GM12878 (cell line): ENCODE measurements at regions not wholly inside any gene's neighbourhood (a gene's known extent, or its start where the extent isn't known, plus 50 kb on each side); places are given as distances from the start of the nearest gene placed in this dataset.

Experiments
- ATAC-seq: fragments of 200-7000 bp; cut with Tn5 transposase; 3 replicates; pipeline ENCODE4 v1.9.1; 2020; ENCODE audit warnings: mild to moderate bottlenecking, moderate library complexity
- BruUV-seq: library from RNA; stranded (reverse); fragments of 400-500 nt; replicated peaks from 2 replicates; lab custom pipeline; 2021; lab: Mats Ljungman, UMichigan
- CTCF ChIA-PET: fragments of 300-600 bp; sonication (Branson Sonifier 250); formaldehyde crosslinking; extraction: SDS; loops from one replicate; lab custom pipeline; 2021; ENCODE audit warnings: inconsistent platforms; lab: Yijun Ruan, JAX
- POLR2A ChIA-PET: fragments of 350-600 bp; formaldehyde crosslinking; extraction: SDS; loops from one replicate; lab custom pipeline; 2021; ENCODE audit warnings: inconsistent platforms; lab: Charles Lee
- RAD21 ChIA-PET: fragments of 300-600 bp; sonication (Branson Sonifier 250); formaldehyde crosslinking; loops from one replicate; lab custom pipeline; 2023; ENCODE audit warnings: antibody characterized with exemption; ENCODE audit not compliant: unreplicated experiment; lab: Charles Lee
- SMC1A ChIA-PET: fragments of 300-600 bp; sonication (Branson Sonifier 250); formaldehyde crosslinking; loops from one replicate; lab custom pipeline; 2023; ENCODE audit not compliant: unreplicated experiment, uncharacterized antibody; lab: Charles Lee
- DNase-seq: peaks from one replicate; pipeline ENCODE4 v3.0.0-alpha.2; 2011; ENCODE audit warnings: low read depth, low spot score
- FAIRE-seq: peaks from 3 replicates; lab custom pipeline; 2011; peaks lifted over from hg19 to GRCh38; lab: Jason Lieb, UNC
- H2AFZ ChIP-seq: 2 replicates; pipeline ENCODE4 v1.6.0; 2011; ENCODE audit warnings: low read depth, low read length, control low read depth; ENCODE audit not compliant: control insufficient read depth
- H3K27ac ChIP-seq: 2 replicates; pipeline ENCODE4 v1.5.1; 2011; ENCODE audit warnings: control low read depth; ENCODE audit not compliant: control insufficient read depth, insufficient read depth
- H3K27me3 ChIP-seq, 2 experiments: replicated peaks in 1 of 2; 2 replicates each; pipeline versions ENCODE4 v1.6.0 to v1.6.1; 2011; ENCODE audit warnings: low read length in 1 of 2; ENCODE audit not compliant: control insufficient read depth in 2 of 2, insufficient read depth in 2 of 2
- H3K36me3 ChIP-seq, 2 experiments: 2 replicates each; pipeline ENCODE4 v1.5.1; 2011; ENCODE audit warnings: low read length in 1 of 2; ENCODE audit not compliant: control insufficient read depth in 2 of 2, insufficient read depth in 2 of 2
- H3K4me1 ChIP-seq: 2 replicates; pipeline ENCODE4 v1.6.1; 2011; ENCODE audit warnings: mild to moderate bottlenecking, low read length, moderate library complexity, mixed read lengths; ENCODE audit not compliant: control insufficient read depth, insufficient read depth
- H3K4me2 ChIP-seq: 2 replicates; pipeline ENCODE4 v1.6.0; 2011; ENCODE audit warnings: control low read depth; ENCODE audit not compliant: control insufficient read depth, insufficient read depth
- H3K4me3 ChIP-seq: fragments of 200-600 bp; sonication (generic); 2 replicates; pipeline ENCODE4 v1.5.1; 2016
- H3K79me2 ChIP-seq: 2 replicates; pipeline ENCODE4 v1.6.0; 2011; ENCODE audit warnings: low read length; ENCODE audit not compliant: control insufficient read depth, insufficient read depth
- H3K9ac ChIP-seq: 2 replicates; pipeline ENCODE4 v1.8.0; 2011; ENCODE audit warnings: low read length, control low read depth, mixed read lengths; ENCODE audit not compliant: control insufficient read depth, insufficient read depth
- H3K9me3 ChIP-seq: replicated peaks from 3 replicates; pipeline ENCODE4 v1.5.1; 2011; ENCODE audit warnings: mild to moderate bottlenecking, low read length; ENCODE audit not compliant: control insufficient read depth, insufficient read depth
- H4K20me1 ChIP-seq: 2 replicates; pipeline ENCODE4 v1.6.0; 2011; ENCODE audit not compliant: control insufficient read depth, insufficient read depth
- ATF7 ChIP-seq: fragments of 450-650 bp; IDR thresholded peaks from 2 replicates; pipeline ENCODE4 v1.6.1; 2016; ENCODE audit warnings: low read depth, mild to moderate bottlenecking
- EZH2 ChIP-seq: IDR thresholded peaks from 2 replicates; pipeline ENCODE4 v1.6.1; 2012; ENCODE audit warnings: low read depth, mild to moderate bottlenecking, control low read depth, inconsistent platforms, low read length, borderline replicate concordance; ENCODE audit not compliant: control insufficient read depth
- HCFC1 ChIP-seq: fragments of 150-350 bp; IDR thresholded peaks from 2 replicates; pipeline ENCODE4 v1.6.1; 2014; ENCODE audit warnings: low read length
- HDAC2 ChIP-seq: fragments of 200-600 bp; sonication (generic); IDR thresholded peaks from 2 replicates; pipeline ENCODE4 v1.6.1; 2017
- KLF5 ChIP-seq: fragments of 450-650 bp; IDR thresholded peaks from 2 replicates; pipeline ENCODE4 v1.6.1; 2014; ENCODE audit warnings: mild to moderate bottlenecking; ENCODE audit not compliant: partially characterized antibody
- MXI1 ChIP-seq: fragments of 150-350 bp; IDR thresholded peaks from 2 replicates; pipeline ENCODE4 v1.6.1; 2011; ENCODE audit warnings: low read depth, mild to moderate bottlenecking, inconsistent platforms, low read length, improper control_type of control experiment
- RAD21 ChIP-seq: IDR thresholded peaks from 2 replicates; pipeline ENCODE4 v1.6.1; 2011; ENCODE audit warnings: mild to moderate bottlenecking, low read depth, low read length, moderate library complexity; ENCODE audit not compliant: insufficient read depth
- RELA ChIP-seq: fragments of 450-650 bp; IDR thresholded peaks from 2 replicates; pipeline ENCODE4 v1.8.0; 2014; ENCODE audit warnings: borderline replicate concordance; ENCODE audit not compliant: partially characterized antibody
- RUNX3 ChIP-seq: IDR thresholded peaks from 2 replicates; pipeline ENCODE4 v1.6.1; 2012; ENCODE audit warnings: low read length, inconsistent platforms
- SIX5 ChIP-seq: IDR thresholded peaks from 2 replicates; pipeline ENCODE4 v1.6.1; 2011; ENCODE audit warnings: mild to moderate bottlenecking, low read depth, low read length, moderate library complexity; ENCODE audit not compliant: severe bottlenecking
- SMARCA5 ChIP-seq: fragments of 450-650 bp; IDR thresholded peaks from 2 replicates; pipeline ENCODE4 v1.6.1; 2017; ENCODE audit warnings: mild to moderate bottlenecking
- SRF ChIP-seq, 2 experiments: IDR thresholded peaks; 2 replicates each; pipeline ENCODE4 v1.6.1; 2011; ENCODE audit warnings: low read depth in 2 of 2, low read length in 2 of 2, mild to moderate bottlenecking in 1 of 2, moderate library complexity in 1 of 2
- SUZ12 ChIP-seq: fragments of 200-600 bp; sonication (generic); IDR thresholded peaks from one replicate; pipeline ENCODE4 v1.6.1; 2018; ENCODE audit warnings: antibody characterized with exemption, mild to moderate bottlenecking; ENCODE audit not compliant: unreplicated experiment
- ZZZ3 ChIP-seq: IDR thresholded peaks from 2 replicates; pipeline ENCODE4 v1.6.1; 2011; ENCODE audit warnings: low read depth; ENCODE audit not compliant: control insufficient read depth, insufficient read length
- WGBS: methylation state at CpG from one replicate; pipeline ENCODE4 v1.1.6; 2016; ENCODE audit warnings: low lambda C conversion rate; ENCODE audit not compliant: insufficient replicate concordance, insufficient coverage; ENCODE audit errors: missing lambda C conversion rate; 5-methylcytosine and 5-hydroxymethylcytosine counted together
- in situ Hi-C: fragments of 300-500 bp; cut with MboI; formaldehyde crosslinking; loops from 9 replicates; pipeline ENCODE4 v1.14.3; 2018; ENCODE audit warnings: mixed read lengths
- intact Hi-C: fragments of 100-400 bp; cut with micrococcal nuclease; formaldehyde crosslinking; loops from one replicate; pipeline ENCODE4 v1.14.2; 2022; ENCODE audit not compliant: unreplicated experiment
- TF ChIP-seq, protein P1 (sequence below): IDR thresholded peaks from 2 replicates; pipeline ENCODE4 v1.6.1; 2011; ENCODE audit warnings: mild to moderate bottlenecking, low read depth, low read length, moderate library complexity; ENCODE audit not compliant: insufficient replicate concordance
- TF ChIP-seq, protein P2 (sequence below): fragments of 450-650 bp; IDR thresholded peaks from 2 replicates; pipeline ENCODE4 v1.6.1; 2016; ENCODE audit warnings: mild to moderate bottlenecking, moderate library complexity, borderline replicate concordance

DNA sequence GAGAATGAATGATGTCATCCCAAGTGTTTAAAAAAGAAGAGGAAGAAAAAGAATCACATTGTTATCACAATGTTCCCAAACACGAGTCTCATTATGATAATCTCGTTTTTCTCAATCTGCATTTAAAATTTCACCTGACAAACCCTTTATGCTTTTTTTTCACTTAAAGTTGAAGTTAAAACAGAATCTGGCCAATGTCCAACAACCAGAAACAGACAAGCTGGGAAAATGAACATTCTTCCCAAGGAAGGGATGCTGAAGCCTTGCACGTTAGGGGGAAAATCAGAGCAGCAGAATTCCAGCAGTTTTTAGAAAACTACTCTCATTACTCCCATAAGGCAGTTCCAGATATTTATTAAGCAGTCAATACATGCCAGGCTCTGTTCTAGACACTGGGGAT is 245.3 kb downstream of the TMEM182 start:
- no peak for FAIRE-seq
- ATAC-seq: no peak
- Histone ChIP-seq H4K20me1 (no peaks in the 10 kb centered on the region), H3K79me2 (no peaks in the 10 kb centered on the region), H3K4me1 (no peaks in the 10 kb centered on the region), H3K27me3 (no peaks in the 10 kb centered on the region), H2AFZ (no peak overlapping the region), H3K4me2 (no peak overlapping the region), H3K9ac (no peak overlapping the region), H3K9me3 (no peaks in the 10 kb centered on the region), H3K4me3 (no peak overlapping the region), H3K27ac (no peak overlapping the region), H3K36me3 (no peaks in the 10 kb centered on the region)
- ChIA-PET POLR2A (no interaction called here), SMC1A (no interaction called here), RAD21 (no interaction called here), CTCF (no interaction called here)
- WGBS: 39% methylated on average over 3 of the region's 3 CpGs
- no peak for DNase-seq
- in situ Hi-C loops (no loop called here), intact Hi-C loops (no loop called here)
- BruUV-seq: no TSS peak
- TF ChIP-seq HCFC1 (no peak), RELA (no peak), SIX5 (no peak), MXI1 (no peak), ZZZ3 (no peak), HDAC2 (no peak), ATF7 (no peak), SUZ12 (no peak), RAD21 (no peak), RUNX3 (no peak), SRF (IDR thresholded peaks at IDR 0.05; ENCODE audit: low read depth in 2 of 2, low read length in 2 of 2) (no peak), EZH2 (no peak), SMARCA5 (no peak), KLF5 (no peak)
- TF ChIP-seq, protein P1, sequence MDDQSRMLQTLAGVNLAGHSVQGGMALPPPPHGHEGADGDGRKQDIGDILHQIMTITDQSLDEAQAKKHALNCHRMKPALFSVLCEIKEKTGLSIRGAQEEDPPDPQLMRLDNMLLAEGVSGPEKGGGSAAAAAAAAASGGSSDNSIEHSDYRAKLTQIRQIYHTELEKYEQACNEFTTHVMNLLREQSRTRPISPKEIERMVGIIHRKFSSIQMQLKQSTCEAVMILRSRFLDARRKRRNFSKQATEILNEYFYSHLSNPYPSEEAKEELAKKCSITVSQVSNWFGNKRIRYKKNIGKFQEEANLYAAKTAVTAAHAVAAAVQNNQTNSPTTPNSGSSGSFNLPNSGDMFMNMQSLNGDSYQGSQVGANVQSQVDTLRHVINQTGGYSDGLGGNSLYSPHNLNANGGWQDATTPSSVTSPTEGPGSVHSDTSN: no peak
- TF ChIP-seq, protein P2, sequence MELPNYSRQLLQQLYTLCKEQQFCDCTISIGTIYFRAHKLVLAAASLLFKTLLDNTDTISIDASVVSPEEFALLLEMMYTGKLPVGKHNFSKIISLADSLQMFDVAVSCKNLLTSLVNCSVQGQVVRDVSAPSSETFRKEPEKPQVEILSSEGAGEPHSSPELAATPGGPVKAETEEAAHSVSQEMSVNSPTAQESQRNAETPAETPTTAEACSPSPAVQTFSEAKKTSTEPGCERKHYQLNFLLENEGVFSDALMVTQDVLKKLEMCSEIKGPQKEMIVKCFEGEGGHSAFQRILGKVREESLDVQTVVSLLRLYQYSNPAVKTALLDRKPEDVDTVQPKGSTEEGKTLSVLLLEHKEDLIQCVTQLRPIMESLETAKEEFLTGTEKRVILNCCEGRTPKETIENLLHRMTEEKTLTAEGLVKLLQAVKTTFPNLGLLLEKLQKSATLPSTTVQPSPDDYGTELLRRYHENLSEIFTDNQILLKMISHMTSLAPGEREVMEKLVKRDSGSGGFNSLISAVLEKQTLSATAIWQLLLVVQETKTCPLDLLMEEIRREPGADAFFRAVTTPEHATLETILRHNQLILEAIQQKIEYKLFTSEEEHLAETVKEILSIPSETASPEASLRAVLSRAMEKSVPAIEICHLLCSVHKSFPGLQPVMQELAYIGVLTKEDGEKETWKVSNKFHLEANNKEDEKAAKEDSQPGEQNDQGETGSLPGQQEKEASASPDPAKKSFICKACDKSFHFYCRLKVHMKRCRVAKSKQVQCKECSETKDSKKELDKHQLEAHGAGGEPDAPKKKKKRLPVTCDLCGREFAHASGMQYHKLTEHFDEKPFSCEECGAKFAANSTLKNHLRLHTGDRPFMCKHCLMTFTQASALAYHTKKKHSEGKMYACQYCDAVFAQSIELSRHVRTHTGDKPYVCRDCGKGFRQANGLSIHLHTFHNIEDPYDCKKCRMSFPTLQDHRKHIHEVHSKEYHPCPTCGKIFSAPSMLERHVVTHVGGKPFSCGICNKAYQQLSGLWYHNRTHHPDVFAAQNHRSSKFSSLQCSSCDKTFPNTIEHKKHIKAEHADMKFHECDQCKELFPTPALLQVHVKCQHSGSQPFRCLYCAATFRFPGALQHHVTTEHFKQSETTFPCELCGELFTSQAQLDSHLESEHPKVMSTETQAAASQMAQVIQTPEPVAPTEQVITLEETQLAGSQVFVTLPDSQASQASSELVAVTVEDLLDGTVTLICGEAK: no peak
